OCI-LY3 (cell line): ENCODE measurements at regions not wholly inside any gene's neighbourhood (a gene's known extent, or its start where the extent isn't known, plus 50 kb on each side); places are given as distances from the start of the nearest gene placed in this dataset.

ENCODE experiments used
- EZH2phosphoT487 ChIP-seq: fragments of 200-600 bp; shearing (Covaris generic); IDR thresholded peaks from 2 replicates; pipeline ENCODE4 v1.6.1; 2018; ENCODE audit warnings: antibody characterized with exemption, mixed run types, low read depth
- TF ChIP-seq, protein P1 (sequence below): fragments of 200-600, 300-600 bp; sonication (generic); IDR thresholded peaks from 2 replicates; pipeline ENCODE4 v1.5.1; 2014; ENCODE audit warnings: antibody characterized with exemption, low read length, low read depth

DNA sequence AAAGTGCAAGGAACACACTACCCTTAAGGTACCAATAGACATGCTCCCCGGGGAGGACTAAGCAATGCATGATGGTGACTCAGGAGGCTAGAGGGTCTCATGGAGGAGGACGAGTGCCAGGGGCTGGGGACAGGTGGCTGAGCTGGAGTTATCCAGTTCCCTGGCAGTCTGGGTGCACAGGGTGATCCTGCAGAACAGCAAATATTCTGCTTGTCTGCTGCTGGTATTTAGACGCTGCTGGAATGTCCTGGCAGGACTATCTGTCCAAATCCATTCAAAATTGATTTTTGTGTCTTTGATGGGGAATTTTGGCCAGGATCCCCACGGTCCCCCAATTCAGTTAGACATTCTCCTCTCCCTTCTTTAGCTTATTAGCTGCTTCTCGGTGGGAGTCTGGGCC is 138.7 kb downstream of the C12orf75 start:
- TF ChIP-seq, protein P1, sequence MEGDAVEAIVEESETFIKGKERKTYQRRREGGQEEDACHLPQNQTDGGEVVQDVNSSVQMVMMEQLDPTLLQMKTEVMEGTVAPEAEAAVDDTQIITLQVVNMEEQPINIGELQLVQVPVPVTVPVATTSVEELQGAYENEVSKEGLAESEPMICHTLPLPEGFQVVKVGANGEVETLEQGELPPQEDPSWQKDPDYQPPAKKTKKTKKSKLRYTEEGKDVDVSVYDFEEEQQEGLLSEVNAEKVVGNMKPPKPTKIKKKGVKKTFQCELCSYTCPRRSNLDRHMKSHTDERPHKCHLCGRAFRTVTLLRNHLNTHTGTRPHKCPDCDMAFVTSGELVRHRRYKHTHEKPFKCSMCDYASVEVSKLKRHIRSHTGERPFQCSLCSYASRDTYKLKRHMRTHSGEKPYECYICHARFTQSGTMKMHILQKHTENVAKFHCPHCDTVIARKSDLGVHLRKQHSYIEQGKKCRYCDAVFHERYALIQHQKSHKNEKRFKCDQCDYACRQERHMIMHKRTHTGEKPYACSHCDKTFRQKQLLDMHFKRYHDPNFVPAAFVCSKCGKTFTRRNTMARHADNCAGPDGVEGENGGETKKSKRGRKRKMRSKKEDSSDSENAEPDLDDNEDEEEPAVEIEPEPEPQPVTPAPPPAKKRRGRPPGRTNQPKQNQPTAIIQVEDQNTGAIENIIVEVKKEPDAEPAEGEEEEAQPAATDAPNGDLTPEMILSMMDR: no peak
- no peak for TF ChIP-seq EZH2phosphoT487
